Skeletal muscle tissue (tissue), 3 donors: ENCODE measurements at regions not wholly inside any gene's neighbourhood (a gene's known extent, or its start where the extent isn't known, plus 50 kb on each side); places are given as distances from the start of the nearest gene placed in this dataset.

ENCODE experiments used
- H3K27ac ChIP-seq: one replicate; pipeline ENCODE4 v1.7.0; 2013; ENCODE audit warnings: mild to moderate bottlenecking, low read depth, low read length, inconsistent platforms
- H3K27me3 ChIP-seq, 3 donors: one replicate each; pipeline ENCODE4 v1.7.0; 2013; ENCODE audit warnings: low read length in 3 of 3; ENCODE audit not compliant: control insufficient read depth in 3 of 3, insufficient read depth in 3 of 3
- H3K36me3 ChIP-seq, 3 donors: one replicate each; pipeline ENCODE4 v1.7.0; 2013; ENCODE audit warnings: low read length in 3 of 3; ENCODE audit not compliant: control insufficient read depth in 3 of 3, insufficient read depth in 3 of 3
- H3K4me1 ChIP-seq, 3 donors: one replicate each; pipeline ENCODE4 v1.7.0; 2013; ENCODE audit warnings: low read length in 3 of 3, mild to moderate bottlenecking in 3 of 3; ENCODE audit not compliant: control insufficient read depth in 3 of 3, insufficient read depth in 3 of 3
- H3K4me3 ChIP-seq, 3 donors: one replicate each; pipeline ENCODE4 v1.7.0; 2013; ENCODE audit warnings: low read length in 3 of 3
- H3K9ac ChIP-seq, 3 donors: one replicate each; pipeline ENCODE4 v1.7.0; 2013; ENCODE audit warnings: low read length in 3 of 3, mild to moderate bottlenecking in 3 of 3, moderate library complexity in 2 of 3, low read depth in 1 of 3
- H3K9me3 ChIP-seq, 3 donors: one replicate each; pipeline ENCODE4 v1.7.0; 2013; ENCODE audit warnings: low read length in 3 of 3; ENCODE audit not compliant: control insufficient read depth in 3 of 3
- donor health status: Osteomylitis.

- Histone ChIP-seq H3K36me3 (no peaks in the 10 kb centered on the region), H3K27me3 (no peaks in the 10 kb centered on the region), H3K4me1 (peaks cover 11 to 14% (median 12%) of the 10 kb centered on the region in 3 donors), H3K4me3 (no peak overlapping the region), H3K9ac (no peak overlapping the region), H3K27ac (no peak overlapping the region), H3K9me3 (no peaks in the 10 kb centered on the region)
Measured at GRCh38 chr6:16058201-16058928, 70.5 kb upstream of the MYLIP start.

GRCh38 chr6:16057446-16057845 lies 71.4 kb upstream of the MYLIP start:
- H3K9me3 ChIP-seq, result no peaks in the 10 kb centered on the region
- no peak overlapping the region for H3K9ac ChIP-seq
- no peak overlapping the region for H3K4me3 ChIP-seq
- no peaks in the 10 kb centered on the region for H3K27me3 ChIP-seq
- peaks cover 11 to 14% (median 12%) of the 10 kb centered on the region in 3 donors for H3K4me1 ChIP-seq
- H3K27ac ChIP-seq, result no peak overlapping the region
- no peaks in the 10 kb centered on the region for H3K36me3 ChIP-seq

- Histone ChIP-seq H3K36me3 (no peaks in the 10 kb centered on the region), H3K27ac (no peak overlapping the region), H3K4me3 (no peak overlapping the region), H3K27me3 (no peaks in the 10 kb centered on the region), H3K4me1 (peaks cover 11 to 14% (median 12%) of the 10 kb centered on the region in 3 donors), H3K9ac (no peak overlapping the region), H3K9me3 (no peaks in the 10 kb centered on the region)
Measured at GRCh38 chr6:16056263-16056870, 72.5 kb upstream of the MYLIP start.

- Histone ChIP-seq H3K27me3 (no peaks in the 10 kb centered on the region), H3K4me3 (no peak overlapping the region), H3K4me1 (peaks cover 11 to 14% (median 12%) of the 10 kb centered on the region in 3 donors), H3K27ac (no peak overlapping the region), H3K9ac (no peak overlapping the region), H3K36me3 (no peaks in the 10 kb centered on the region), H3K9me3 (no peaks in the 10 kb centered on the region)
Measured at GRCh38 chr6:16055852-16056251, 73.0 kb upstream of the MYLIP start.

GRCh38 chr6:16049168-16049567 lies 79.7 kb upstream of the MYLIP start:
- Histone ChIP-seq H3K36me3 (no peaks in the 10 kb centered on the region), H3K4me1 (no peaks in the 10 kb centered on the region), H3K9me3 (no peaks in the 10 kb centered on the region)

GRCh38 chr6:16048221-16048620 lies 80.7 kb upstream of the MYLIP start:
- Histone ChIP-seq H3K36me3 (no peaks in the 10 kb centered on the region), H3K27ac (no peak overlapping the region), H3K9me3 (no peaks in the 10 kb centered on the region), H3K27me3 (no peaks in the 10 kb centered on the region), H3K9ac (no peak overlapping the region), H3K4me1 (peaks cover 0 to 6% (median 0%) of the 10 kb centered on the region in 3 donors), H3K4me3 (no peak overlapping the region)

More at GRCh38 chr6:16049168-16049567, 79.7 kb upstream of the MYLIP start:
- Histone ChIP-seq H3K27me3 (no peaks in the 10 kb centered on the region), H3K9ac (no peak overlapping the region), H3K27ac (no peak overlapping the region), H3K4me3 (no peak overlapping the region)

GRCh38 chr6:16047435-16047990 lies 81.4 kb upstream of the MYLIP start:
- no peak overlapping the region for H3K9ac ChIP-seq

GRCh38 chr6:16045238-16045637 lies 83.6 kb upstream of the MYLIP start:
- no peak overlapping the region for H3K4me3 ChIP-seq
- H3K4me1 ChIP-seq, result peaks cover 0 to 6% (median 0%) of the 10 kb centered on the region in 3 donors
- H3K27me3 ChIP-seq, result no peaks in the 10 kb centered on the region
- no peaks in the 10 kb centered on the region for H3K36me3 ChIP-seq
- no peaks in the 10 kb centered on the region for H3K9me3 ChIP-seq
- H3K9ac ChIP-seq, result no peak overlapping the region
- H3K27ac ChIP-seq, result no peak overlapping the region

More at GRCh38 chr6:16047435-16047990, 81.4 kb upstream of the MYLIP start:
- Histone ChIP-seq H3K27ac (no peak overlapping the region), H3K27me3 (no peaks in the 10 kb centered on the region), H3K9me3 (no peaks in the 10 kb centered on the region), H3K4me3 (no peak overlapping the region), H3K4me1 (peaks cover 0 to 6% (median 0%) of the 10 kb centered on the region in 3 donors), H3K36me3 (no peaks in the 10 kb centered on the region)

- H3K27ac ChIP-seq, result no peak overlapping the region
- no peaks in the 10 kb centered on the region for H3K9me3 ChIP-seq
- H3K9ac ChIP-seq, result no peak overlapping the region
- no peaks in the 10 kb centered on the region for H3K27me3 ChIP-seq
- H3K4me1 ChIP-seq, result peaks cover 0 to 6% (median 0%) of the 10 kb centered on the region in 3 donors
- H3K36me3 ChIP-seq, result no peaks in the 10 kb centered on the region
- no peak overlapping the region for H3K4me3 ChIP-seq
Measured at GRCh38 chr6:16044211-16044643, 84.7 kb upstream of the MYLIP start.
